Nephron progenitor cell (in vitro differentiated cells): ENCODE measurements at regions not wholly inside any gene's neighbourhood (a gene's known extent, or its start where the extent isn't known, plus 50 kb on each side); places are given as distances from the start of the nearest gene placed in this dataset.

ENCODE experiments used
- DNase-seq: peaks from one replicate; pipeline ENCODE4 v3.0.0; 2021
- H3K27ac Mint-ChIP-seq: 2 replicates; pipeline ENCODE4 v1.8.0; 2021; ENCODE audit warnings: mild to moderate bottlenecking, moderate library complexity, mixed read lengths
- H3K27me3 Mint-ChIP-seq: 2 replicates; pipeline ENCODE4 v1.8.0; 2021; ENCODE audit warnings: mild to moderate bottlenecking, low read depth, mixed read lengths; ENCODE audit not compliant: poor library complexity
- H3K36me3 Mint-ChIP-seq: 2 replicates; pipeline ENCODE4 v1.8.0; 2021; ENCODE audit warnings: low read depth, mixed read lengths
- H3K4me1 Mint-ChIP-seq: 2 replicates; pipeline ENCODE4 v1.8.0; 2021; ENCODE audit warnings: mixed read lengths
- H3K4me3 Mint-ChIP-seq: 2 replicates; pipeline ENCODE4 v1.8.0; 2021; ENCODE audit warnings: mild to moderate bottlenecking, moderate library complexity, mixed read lengths
- H3K9me3 Mint-ChIP-seq: 2 replicates; pipeline ENCODE4 v1.8.0; 2021; ENCODE audit warnings: mild to moderate bottlenecking, moderate library complexity, mixed read lengths
- CTCF ChIP-seq: fragments of 200-600 bp; sonication (generic); IDR thresholded peaks from 2 replicates; pipeline ENCODE4 v1.5.0; 2021; ENCODE audit warnings: antibody characterized with exemption

- Mint-ChIP-seq H3K4me3 (no peak overlapping the region), H3K27me3 (no peaks in the 10 kb centered on the region), H3K9me3 (no peaks in the 10 kb centered on the region), H3K36me3 (no peaks in the 10 kb centered on the region), H3K27ac (no peak overlapping the region), H3K4me1 (no peaks in the 10 kb centered on the region)
- TF ChIP-seq CTCF: no peak
- DNase-seq: no peak
Observed at GRCh38 chr2:59366288-59366687, 1125.2 kb upstream of the FANCL start.

- DNase-seq: no peak
- H3K9me3 Mint-ChIP-seq: peaks cover 13% of the 10 kb centered on the region
- H3K27ac Mint-ChIP-seq: no peak overlapping the region
- H3K36me3 Mint-ChIP-seq: no peaks in the 10 kb centered on the region
- no peak overlapping the region for H3K4me3 Mint-ChIP-seq
- TF ChIP-seq CTCF: no peak
- H3K27me3 Mint-ChIP-seq: peaks cover 2% of the 10 kb centered on the region
- H3K4me1 Mint-ChIP-seq: no peaks in the 10 kb centered on the region
Observed at GRCh38 chr2:59354498-59354897, 1113.4 kb upstream of the FANCL start.

- Mint-ChIP-seq H3K27me3 (peaks cover 2% of the 10 kb centered on the region), H3K9me3 (peaks cover 17% of the 10 kb centered on the region), H3K36me3 (no peaks in the 10 kb centered on the region), H3K4me3 (no peak overlapping the region), H3K4me1 (no peaks in the 10 kb centered on the region), H3K27ac (no peak overlapping the region)
- TF ChIP-seq CTCF: no peak
- no peak for DNase-seq
Observed at GRCh38 chr2:59353306-59353921, 1112.3 kb upstream of the FANCL start.

GRCh38 chr2:59342166-59342565 is 1101.0 kb upstream of the FANCL start:
- no peak for DNase-seq
- Mint-ChIP-seq H3K4me3 (no peak overlapping the region), H3K9me3 (no peaks in the 10 kb centered on the region), H3K36me3 (no peaks in the 10 kb centered on the region), H3K4me1 (peaks cover 4% of the 10 kb centered on the region), H3K27ac (no peak overlapping the region), H3K27me3 (no peaks in the 10 kb centered on the region)
- TF ChIP-seq CTCF: no peak

GRCh38 chr2:59339837-59340207 is 1098.7 kb upstream of the FANCL start:
- Mint-ChIP-seq H3K27me3 (no peaks in the 10 kb centered on the region), H3K27ac (no peak overlapping the region), H3K4me3 (no peak overlapping the region), H3K4me1 (peaks cover 4% of the 10 kb centered on the region), H3K9me3 (no peaks in the 10 kb centered on the region), H3K36me3 (no peaks in the 10 kb centered on the region)
- no peak for TF ChIP-seq CTCF
- DNase-seq: no peak

- no peak for TF ChIP-seq CTCF
- Mint-ChIP-seq H3K36me3 (no peaks in the 10 kb centered on the region), H3K27me3 (no peaks in the 10 kb centered on the region), H3K4me3 (no peak overlapping the region), H3K9me3 (no peaks in the 10 kb centered on the region), H3K27ac (no peak overlapping the region), H3K4me1 (peaks cover 4% of the 10 kb centered on the region)
- no peak for DNase-seq
Observed at GRCh38 chr2:59339121-59339836, 1098.2 kb upstream of the FANCL start.
